ENCODE measurements at regions not wholly inside any gene's neighbourhood (a gene's known extent, or its start where the extent isn't known, plus 50 kb on each side); places are given as distances from the start of the nearest gene placed in this dataset.

GRCh38 chr19:30109565-30109964, 167.5 kb downstream of the URI1 start:
- TF ChIP-seq REST (tag by site-specific recombination; IDR thresholded peaks at IDR 0.05): no peak
- no peak for TF ChIP-seq CTCF (tag by site-specific recombination; IDR thresholded peaks at IDR 0.05)
- TF ChIP-seq SP2 (tag by site-specific recombination; IDR thresholded peaks at IDR 0.05): no peak
- no peak for TF ChIP-seq ZBTB8A (tag by site-specific recombination; IDR thresholded peaks at IDR 0.05)
- no peak for TF ChIP-seq ZNF214 (tag by site-specific recombination; IDR thresholded peaks at IDR 0.05; ENCODE audit: borderline replicate concordance)
